KMS-11 (cell line): ENCODE measurements at regions not wholly inside any gene's neighbourhood (a gene's known extent, or its start where the extent isn't known, plus 50 kb on each side); places are given as distances from the start of the nearest gene placed in this dataset.
"Not testable (repeated sequence)": the region's sequence is repeated elsewhere in the genome, so short reads cannot be mapped to it uniquely, and the experiment has no call there.

Source experiments
- H2AFZ ChIP-seq: fragments of 200-600 bp; sonication (generic); 2 replicates; pipeline ENCODE4 v1.6.1; 2016; ENCODE audit warnings: antibody characterized with exemption, mixed run types, low read depth
- H3K27ac ChIP-seq: fragments of 200-600 bp; sonication (generic); 2 replicates; pipeline ENCODE4 v1.6.1; 2016; ENCODE audit warnings: mild to moderate bottlenecking, mixed run types
- H3K27me3 ChIP-seq: fragments of 200-600 bp; sonication (generic); 2 replicates; pipeline ENCODE4 v1.6.1; 2017; ENCODE audit warnings: mild to moderate bottlenecking, low read depth, mixed run types, moderate library complexity; ENCODE audit not compliant: insufficient read depth
- H3K36me3 ChIP-seq: fragments of 200-600 bp; sonication (generic); 2 replicates; pipeline ENCODE4 v1.6.1; 2017; ENCODE audit warnings: mild to moderate bottlenecking, mixed run types; ENCODE audit not compliant: insufficient read depth
- H3K4me1 ChIP-seq: fragments of 200-600 bp; sonication (generic); 2 replicates; pipeline ENCODE4 v1.6.1; 2016; ENCODE audit warnings: mild to moderate bottlenecking, low read depth, mixed run types; ENCODE audit not compliant: poor library complexity, severe bottlenecking
- H3K4me2 ChIP-seq: fragments of 200-600 bp; sonication (generic); 2 replicates; pipeline ENCODE4 v1.7.0; 2016; ENCODE audit warnings: mild to moderate bottlenecking, mixed run types
- H3K4me3 ChIP-seq: fragments of 200-600 bp; sonication (generic); IDR thresholded peaks from 2 replicates; pipeline ENCODE4 v1.6.1; 2017; ENCODE audit warnings: low read depth, low read length, mixed read lengths; ENCODE audit not compliant: insufficient read depth
- H3K79me2 ChIP-seq: fragments of 200-600 bp; sonication (generic); 2 replicates; pipeline ENCODE4 v1.6.1; 2016; ENCODE audit warnings: low read depth, mixed run types; ENCODE audit not compliant: insufficient read depth
- H3K9ac ChIP-seq: fragments of 200-600 bp; sonication (generic); 2 replicates; pipeline ENCODE4 v1.6.1; 2016; ENCODE audit warnings: mild to moderate bottlenecking, mixed run types
- H4K20me1 ChIP-seq: fragments of 200-600 bp; sonication (generic); 2 replicates; pipeline ENCODE4 v1.6.1; 2016; ENCODE audit warnings: mild to moderate bottlenecking, mixed run types; ENCODE audit not compliant: insufficient read depth
- CTCF ChIP-seq: fragments of 200-600 bp; sonication (generic); conservative IDR thresholded peaks from 2 replicates; pipeline ENCODE4 v1.6.1; 2017; ENCODE audit warnings: low read depth, mild to moderate bottlenecking, antibody characterized with exemption, low read length, moderate library complexity, mixed read lengths

GRCh38 chr10:5284311-5285057 is 80.3 kb upstream of the UCN3 start:
- no peak overlapping the region for H2AFZ ChIP-seq
- no peak overlapping the region for H3K4me2 ChIP-seq
- H3K9ac ChIP-seq: no peak overlapping the region
- no peak overlapping the region for H3K27ac ChIP-seq
- no peaks in the 10 kb centered on the region for H3K79me2 ChIP-seq
- no peaks in the 10 kb centered on the region for H3K27me3 ChIP-seq
- no peak overlapping the region for H3K4me3 ChIP-seq
- H3K36me3 ChIP-seq: no peaks in the 10 kb centered on the region
- no peaks in the 10 kb centered on the region for H3K4me1 ChIP-seq
- TF ChIP-seq CTCF: no peak
- H4K20me1 ChIP-seq: no peaks in the 10 kb centered on the region

GRCh38 chr10:5285186-5285585 is 79.6 kb upstream of the UCN3 start:
- Histone ChIP-seq H3K36me3 (no peaks in the 10 kb centered on the region), H3K27ac (no peak overlapping the region), H3K4me2 (no peak overlapping the region), H3K79me2 (no peaks in the 10 kb centered on the region), H3K27me3 (no peaks in the 10 kb centered on the region), H2AFZ (no peak overlapping the region), H4K20me1 (no peaks in the 10 kb centered on the region), H3K4me1 (no peaks in the 10 kb centered on the region), H3K4me3 (no peak overlapping the region), H3K9ac (no peak overlapping the region)
- TF ChIP-seq CTCF: no peak

GRCh38 chr10:5288359-5288758 is 76.4 kb upstream of the UCN3 start:
- Histone ChIP-seq H4K20me1 (no peaks in the 10 kb centered on the region), H3K36me3 (no peaks in the 10 kb centered on the region), H3K4me2 (no peak overlapping the region), H3K27me3 (no peaks in the 10 kb centered on the region), H3K4me1 (peaks cover 14% of the 10 kb centered on the region), H3K27ac (no peak overlapping the region), H3K4me3 (no peak overlapping the region), H3K79me2 (no peaks in the 10 kb centered on the region), H3K9ac (no peak overlapping the region), H2AFZ (no peak overlapping the region)
- TF ChIP-seq CTCF: no peak

- H3K36me3 ChIP-seq, H3K79me2 ChIP-seq, H3K4me2 ChIP-seq, H3K27ac ChIP-seq, H3K9ac ChIP-seq, H2AFZ ChIP-seq, H3K27me3 ChIP-seq, H3K4me3 ChIP-seq, H4K20me1 ChIP-seq: not testable (repeated sequence)
- peaks cover 14% of the 10 kb centered on the region for H3K4me1 ChIP-seq
Measured at GRCh38 chr10:5289228-5289627, 75.5 kb upstream of the UCN3 start.

- peak overlapping the region; percentile 16; the same call in 1 of the 2 replicates for H3K9ac ChIP-seq
Measured at GRCh38 chr10:5291501-5292195, 73.1 kb upstream of the UCN3 start.

More at GRCh38 chr10:5291501-5292195, 73.1 kb upstream of the UCN3 start:
- no peak overlapping the region for H3K4me3 ChIP-seq
- H3K36me3 ChIP-seq: no peaks in the 10 kb centered on the region
- H3K27me3 ChIP-seq: no peaks in the 10 kb centered on the region
- no peaks in the 10 kb centered on the region for H4K20me1 ChIP-seq
- H3K4me1 ChIP-seq: peaks cover 14% of the 10 kb centered on the region
- H2AFZ ChIP-seq: peak overlapping the region; percentile 83
- no peak for TF ChIP-seq CTCF
- peak overlapping the region; percentile 40 for H3K27ac ChIP-seq
- H3K4me2 ChIP-seq: peak overlapping the region; percentile 57
- no peaks in the 10 kb centered on the region for H3K79me2 ChIP-seq
